ENCODE measurements at regions not wholly inside any gene's neighbourhood (a gene's known extent, or its start where the extent isn't known, plus 50 kb on each side); places are given as distances from the start of the nearest gene placed in this dataset.
"Not testable (repeated sequence)": the region's sequence is repeated elsewhere in the genome, so short reads cannot be mapped to it uniquely, and the experiment has no call there.

GRCh38 chr18:56443166-56443907 is 195.1 kb downstream of the TXNL1 start:
- no peak for DNase-seq
- ATAC-seq, result no peak

DNA sequence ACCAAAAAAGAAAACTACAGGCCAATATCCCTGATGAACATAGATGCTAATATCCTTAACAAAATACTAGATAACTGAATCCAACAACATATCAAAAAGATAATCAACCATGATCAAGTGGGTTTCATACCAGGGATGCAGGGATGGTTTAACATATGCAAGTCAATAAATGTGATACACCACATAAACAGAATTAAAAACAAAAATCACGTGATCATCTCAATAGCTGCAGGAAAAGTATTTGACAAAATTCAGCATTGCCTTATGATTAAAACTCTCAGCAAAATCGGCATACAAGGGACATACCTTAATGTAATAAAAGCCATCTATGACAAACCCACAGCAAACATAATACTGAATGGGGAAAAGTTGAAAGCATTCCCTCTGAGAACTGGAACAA is 199.9 kb downstream of the TXNL1 start:
- not testable (repeated sequence) for ATAC-seq, DNase-seq

DNA sequence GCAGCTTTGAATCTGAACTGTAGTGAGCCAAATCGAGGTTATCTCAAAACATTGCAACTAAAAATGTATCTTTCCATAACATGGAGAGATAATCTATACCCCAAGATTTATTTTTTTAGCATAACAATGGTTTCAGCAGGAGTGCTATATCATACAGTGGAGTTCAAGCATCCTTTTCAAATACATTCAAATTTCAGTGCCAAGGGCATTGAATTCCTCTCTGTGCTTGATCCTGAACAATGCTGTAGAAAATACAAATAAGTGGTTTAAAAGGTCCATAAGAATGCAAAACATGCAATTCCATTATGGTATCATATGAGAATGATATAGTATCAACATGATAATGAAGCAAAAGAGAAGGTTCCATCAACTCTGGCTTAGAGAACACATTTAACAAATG is 201.7 kb downstream of the TXNL1 start:
- ATAC-seq, result no peak

DNA sequence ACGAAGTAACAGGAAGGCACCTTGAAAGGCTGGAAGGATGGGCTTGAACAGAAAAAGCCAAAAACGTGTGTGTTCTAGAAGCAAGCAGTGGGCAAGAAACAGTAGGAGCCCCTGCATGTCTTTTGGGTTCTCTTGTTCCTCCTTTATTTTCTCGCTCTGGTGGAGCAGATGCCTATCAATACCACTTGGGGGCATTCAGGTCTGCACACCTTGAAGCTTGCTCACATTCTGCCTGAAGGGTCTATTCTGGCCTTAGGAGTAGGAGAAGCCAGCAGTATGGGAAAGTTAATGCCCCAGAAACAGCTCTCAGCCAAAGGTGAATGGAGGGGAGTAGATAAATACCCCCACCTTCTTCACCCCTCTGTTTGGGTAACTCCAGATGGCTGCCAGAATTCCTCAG is 204.5 kb downstream of the TXNL1 start:
- DNase-seq (no peak), ATAC-seq (no peak)

More for the DNA sequence above, 201.7 kb downstream of the TXNL1 start:
- DNase-seq, result no peak

DNA sequence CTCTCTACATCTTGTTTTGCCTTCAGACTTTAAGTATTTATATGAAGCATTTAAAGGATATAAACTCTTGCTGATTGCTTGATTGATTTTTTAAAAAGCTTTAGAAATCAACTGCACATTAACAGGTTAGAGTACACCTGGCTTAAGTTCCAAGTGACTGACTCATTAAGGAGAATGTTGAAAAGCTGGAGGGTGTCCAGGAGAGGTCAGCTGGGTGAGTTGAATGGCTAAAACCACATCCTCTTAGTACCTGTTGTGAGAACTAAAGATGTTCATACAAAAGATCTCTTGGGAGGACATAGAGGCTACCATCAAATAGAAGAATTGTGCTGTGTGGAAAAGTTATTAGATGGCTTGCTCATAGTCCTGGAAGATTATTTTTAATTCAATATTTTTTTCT is 206.8 kb downstream of the TXNL1 start:
- no peak for DNase-seq
- no peak for ATAC-seq

DNA sequence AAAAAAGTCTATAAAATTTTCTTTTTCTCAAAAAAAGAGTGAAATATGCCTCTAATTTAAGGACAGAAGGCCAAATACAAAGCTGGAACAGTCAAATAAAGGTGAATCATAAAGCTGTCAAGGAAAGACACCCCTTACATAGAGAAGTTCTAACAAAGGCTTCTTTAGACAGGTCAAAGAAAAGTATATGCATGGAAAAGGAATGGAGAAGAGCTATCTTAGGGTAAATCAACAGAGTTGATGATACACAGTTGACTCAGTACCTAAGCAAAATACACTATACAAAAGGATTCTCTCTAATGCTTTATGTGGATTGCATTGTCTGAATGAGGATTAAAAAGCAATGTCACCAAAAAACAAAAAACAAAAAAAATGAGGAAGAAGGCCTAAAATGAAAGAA is 214.8 kb downstream of the TXNL1 start:
- ATAC-seq (no peak), DNase-seq (no peak)

- ATAC-seq (no peak), DNase-seq (no peak)
Observed at GRCh38 chr18:56421647-56422046, 216.7 kb downstream of the TXNL1 start.

DNA sequence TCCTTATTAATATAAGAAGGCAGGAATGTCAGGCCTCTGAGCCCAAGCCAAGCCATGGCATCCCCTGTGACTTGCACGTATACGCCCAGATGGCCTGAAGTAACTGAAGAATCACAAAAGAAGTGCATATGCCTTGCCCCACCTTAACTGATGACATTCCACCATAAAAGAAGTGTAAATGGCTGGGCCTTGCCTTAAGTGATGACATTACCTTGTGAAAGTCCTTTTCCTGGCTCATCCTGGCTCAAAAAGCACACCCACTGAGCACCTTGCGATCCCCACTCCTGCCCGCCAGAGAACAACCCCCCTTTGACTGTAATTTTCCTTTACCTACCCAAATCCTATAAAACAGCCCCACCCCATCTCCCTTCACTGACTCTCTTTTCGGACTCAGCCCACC is 217.5 kb downstream of the TXNL1 start:
- DNase-seq, ATAC-seq: not testable (repeated sequence)

- no peak for ATAC-seq
Observed at GRCh38 chr18:56414357-56414756, 224.0 kb downstream of the TXNL1 start.

GRCh38 chr18:56413862-56414261 is 224.5 kb downstream of the TXNL1 start:
- DNase-seq (no peak), ATAC-seq (no peak)

More at GRCh38 chr18:56414357-56414756, 224.0 kb downstream of the TXNL1 start:
- DNase-seq, result no peak

GRCh38 chr18:56412951-56413350 is 225.4 kb downstream of the TXNL1 start:
- DNase-seq (no peak), ATAC-seq (no peak)

DNA sequence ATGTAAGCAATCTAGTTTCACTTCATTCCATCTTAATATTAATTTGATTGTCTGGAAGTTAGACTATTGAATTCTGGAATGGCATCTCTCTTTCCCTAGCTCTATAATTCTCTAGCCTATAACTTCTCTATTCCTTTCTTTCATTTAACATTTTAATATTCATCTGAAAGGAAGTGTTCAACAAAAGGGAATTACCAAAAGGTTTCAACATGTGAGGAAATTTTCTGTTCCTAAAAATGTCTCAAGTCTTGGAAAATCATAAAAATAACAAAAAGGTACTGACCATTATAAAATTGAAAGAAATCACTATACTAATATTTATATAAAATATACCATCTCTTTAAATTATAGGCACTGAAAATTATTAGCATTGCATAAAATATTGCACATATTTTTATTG is 228.7 kb downstream of the TXNL1 start:
- DNase-seq (no peak), ATAC-seq (no peak)

DNA sequence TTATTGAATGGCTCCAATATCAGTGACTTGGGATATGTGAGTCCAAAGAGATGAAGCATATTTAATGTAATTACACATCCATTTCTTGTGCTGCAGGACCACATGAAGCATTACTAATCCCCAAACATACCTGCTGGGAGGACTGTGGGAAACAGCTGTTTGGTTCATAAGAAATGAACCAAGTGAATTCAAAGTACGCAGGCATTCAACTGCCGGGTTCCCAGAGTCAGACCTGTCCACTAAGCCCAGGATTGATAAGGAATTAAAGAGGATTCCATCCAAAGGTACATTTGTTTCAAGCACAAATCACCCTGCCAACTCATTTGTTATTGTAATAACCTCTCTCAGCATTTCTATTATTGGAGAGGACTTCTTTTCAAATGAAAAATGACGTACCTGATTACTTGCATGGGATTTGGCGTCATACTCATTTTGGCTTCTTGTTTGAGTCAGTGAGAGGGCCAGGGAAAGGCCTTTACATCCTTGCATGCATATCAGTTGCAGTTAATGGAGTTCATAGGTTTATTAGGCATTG is 230.7 kb downstream of the TXNL1 start:
- DNase-seq (no peak), ATAC-seq (no peak)

GRCh38 chr18:56402872-56403516 is 235.4 kb downstream of the TXNL1 start:
- ATAC-seq (no peak), DNase-seq (no peak)

DNA sequence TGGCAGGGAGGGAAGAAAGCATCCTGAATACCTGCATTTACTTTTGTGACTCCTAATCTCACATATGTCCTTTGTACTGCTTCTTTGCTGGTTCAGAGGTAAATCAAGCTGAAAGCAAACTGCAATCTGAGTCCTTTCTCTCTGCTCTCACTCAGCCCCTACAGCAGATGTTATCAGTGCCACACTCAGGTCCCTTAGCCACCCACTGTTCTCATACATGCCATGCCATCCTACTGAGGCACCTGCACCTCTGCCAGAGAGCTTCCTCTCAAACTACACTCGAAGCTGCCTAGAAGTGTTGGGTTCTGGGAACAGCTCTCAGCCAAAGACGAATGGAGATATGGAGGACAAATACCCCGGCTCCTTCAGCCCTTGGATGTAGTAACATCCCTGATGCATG is 244.5 kb downstream of the TXNL1 start:
- ATAC-seq (no peak), DNase-seq (no peak)

- no peak for ATAC-seq
Observed at GRCh38 chr18:56391931-56392590, 246.3 kb downstream of the TXNL1 start.

DNA sequence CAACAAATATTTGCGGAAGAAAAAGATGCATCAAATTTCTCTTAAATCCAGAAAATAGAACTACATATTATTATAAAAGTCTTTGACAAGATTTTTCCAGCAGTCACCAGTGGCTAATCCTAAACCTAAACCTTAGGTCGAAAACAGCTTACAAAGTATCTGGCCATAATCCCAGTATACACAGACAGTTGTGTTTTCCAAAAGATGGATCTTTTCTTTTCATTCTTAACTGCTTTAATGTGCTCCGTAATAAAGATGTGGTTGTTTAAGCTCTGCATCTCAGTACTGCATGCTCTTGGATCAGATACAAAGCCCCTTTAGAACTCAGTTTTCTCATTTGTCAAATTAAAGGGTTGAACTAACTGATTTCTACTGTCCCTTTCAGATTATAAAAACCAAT is 247.8 kb downstream of the TXNL1 start:
- ATAC-seq (no peak), DNase-seq (no peak)

More at GRCh38 chr18:56391931-56392590, 246.3 kb downstream of the TXNL1 start:
- no peak for DNase-seq

GRCh38 chr18:56389190-56389589 is 249.2 kb downstream of the TXNL1 start:
- ATAC-seq (no peak), DNase-seq (no peak)

GRCh38 chr18:56388571-56388970 is 249.8 kb downstream of the TXNL1 start:
- DNase-seq (no peak), ATAC-seq (no peak)

GRCh38 chr18:56386856-56387255 is 251.5 kb downstream of the TXNL1 start:
- ATAC-seq, result no peak
- DNase-seq, result no peak

GRCh38 chr18:56383349-56383748 is 255.0 kb downstream of the TXNL1 start:
- ATAC-seq (no peak), DNase-seq (no peak)

DNA sequence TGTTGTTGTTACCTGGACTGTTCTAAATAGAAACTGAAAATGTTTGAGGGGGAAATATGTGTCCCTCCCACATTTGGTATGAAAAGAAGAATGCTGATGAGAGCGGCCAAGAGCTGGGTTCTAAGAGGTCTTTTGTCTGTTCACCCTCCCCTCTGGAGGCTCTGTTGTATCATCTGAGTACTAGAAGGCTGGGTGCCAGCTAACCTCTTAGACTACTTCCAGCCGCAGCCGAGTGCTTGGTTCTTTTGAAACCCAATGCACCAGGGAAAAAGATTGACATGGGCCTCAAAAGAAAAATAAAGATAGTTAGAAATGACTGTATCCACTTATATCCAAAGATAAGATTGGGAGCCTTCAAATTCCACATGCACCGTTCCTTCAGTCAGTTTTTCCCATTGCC is 255.9 kb downstream of the TXNL1 start:
- ATAC-seq, result no peak
- DNase-seq, result no peak

GRCh38 chr18:56381196-56381595 is 257.2 kb downstream of the TXNL1 start:
- no peak for DNase-seq
- ATAC-seq, result no peak

All from stimulated activated naive CD8-positive, alpha-beta T cell treated with anti-CD3 and anti-CD28 coated beads, Interleukin-15, Interleukin-2, amounts not matched to agents 100 U/mL and 50 U/mL, for 24 hours (primary cell).